Peyer's patch (tissue), 4 donors: ENCODE measurements at regions not wholly inside any gene's neighbourhood (a gene's known extent, or its start where the extent isn't known, plus 50 kb on each side); places are given as distances from the start of the nearest gene placed in this dataset.

ENCODE experiments used
- POLR2A ChIP-seq, 2 donors: fragments of 450-650 bp; IDR thresholded peaks; one replicate each; pipeline ENCODE4 v1.5.1; 2017; ENCODE audit warnings: antibody characterized with exemption in 2 of 2, mild to moderate bottlenecking in 2 of 2, moderate library complexity in 2 of 2
- TF ChIP-seq, protein P1 (sequence below), 6 experiments: fragments of 450-650 bp in 4 of 6; fragments of 200-600 bp in 2 of 6; sonication (generic) in 1 of 6; IDR thresholded peaks; one replicate each; pipeline ENCODE4 v1.5.1; 2017 to 2019; ENCODE audit warnings: antibody characterized with exemption in 6 of 6, mild to moderate bottlenecking in 3 of 6, moderate library complexity in 1 of 6

DNA sequence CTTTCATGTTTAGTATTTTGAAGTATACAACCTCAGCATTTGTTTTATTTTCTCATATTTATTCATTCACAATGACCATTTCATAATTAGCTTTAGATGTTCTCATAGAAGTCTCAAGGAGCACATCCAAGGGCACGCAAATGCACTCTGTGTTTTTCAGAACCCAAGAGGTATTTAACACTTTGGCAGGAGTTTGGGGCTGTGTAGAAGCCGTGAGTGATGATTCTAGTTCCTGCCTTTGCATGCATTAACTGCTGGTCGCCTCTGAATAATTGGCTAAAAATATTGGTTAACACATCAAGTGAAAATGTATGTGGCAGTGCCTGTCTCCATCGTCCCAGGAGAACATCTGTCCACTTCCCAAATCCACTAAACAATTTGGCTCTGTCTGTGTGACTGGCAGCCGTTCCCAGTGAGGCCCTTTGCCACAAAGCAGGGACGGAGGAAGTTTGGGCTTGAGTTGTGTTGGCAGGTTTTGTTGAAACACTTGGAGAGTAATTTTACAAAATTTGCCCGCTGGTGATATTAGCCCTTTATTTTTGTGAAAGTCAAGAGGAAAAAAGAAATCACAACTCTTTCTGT, 730.7 kb upstream of the SLIT2 start:
- TF ChIP-seq, protein P1, sequence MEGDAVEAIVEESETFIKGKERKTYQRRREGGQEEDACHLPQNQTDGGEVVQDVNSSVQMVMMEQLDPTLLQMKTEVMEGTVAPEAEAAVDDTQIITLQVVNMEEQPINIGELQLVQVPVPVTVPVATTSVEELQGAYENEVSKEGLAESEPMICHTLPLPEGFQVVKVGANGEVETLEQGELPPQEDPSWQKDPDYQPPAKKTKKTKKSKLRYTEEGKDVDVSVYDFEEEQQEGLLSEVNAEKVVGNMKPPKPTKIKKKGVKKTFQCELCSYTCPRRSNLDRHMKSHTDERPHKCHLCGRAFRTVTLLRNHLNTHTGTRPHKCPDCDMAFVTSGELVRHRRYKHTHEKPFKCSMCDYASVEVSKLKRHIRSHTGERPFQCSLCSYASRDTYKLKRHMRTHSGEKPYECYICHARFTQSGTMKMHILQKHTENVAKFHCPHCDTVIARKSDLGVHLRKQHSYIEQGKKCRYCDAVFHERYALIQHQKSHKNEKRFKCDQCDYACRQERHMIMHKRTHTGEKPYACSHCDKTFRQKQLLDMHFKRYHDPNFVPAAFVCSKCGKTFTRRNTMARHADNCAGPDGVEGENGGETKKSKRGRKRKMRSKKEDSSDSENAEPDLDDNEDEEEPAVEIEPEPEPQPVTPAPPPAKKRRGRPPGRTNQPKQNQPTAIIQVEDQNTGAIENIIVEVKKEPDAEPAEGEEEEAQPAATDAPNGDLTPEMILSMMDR (IDR thresholded peaks at IDR 0.05): no peak
- TF ChIP-seq POLR2A (IDR thresholded peaks at IDR 0.05): no peak
